GM18502 (cell line): ENCODE measurements at regions not wholly inside any gene's neighbourhood (a gene's known extent, or its start where the extent isn't known, plus 50 kb on each side); places are given as distances from the start of the nearest gene placed in this dataset.

ENCODE experiments used
- ATAC-seq: cut with Tn5 transposase; IDR thresholded peaks from one replicate; pipeline ENCODE4 v1.9.1; 2021; ENCODE audit warnings: mild to moderate bottlenecking; ENCODE audit not compliant: unreplicated experiment, poor library complexity

DNA sequence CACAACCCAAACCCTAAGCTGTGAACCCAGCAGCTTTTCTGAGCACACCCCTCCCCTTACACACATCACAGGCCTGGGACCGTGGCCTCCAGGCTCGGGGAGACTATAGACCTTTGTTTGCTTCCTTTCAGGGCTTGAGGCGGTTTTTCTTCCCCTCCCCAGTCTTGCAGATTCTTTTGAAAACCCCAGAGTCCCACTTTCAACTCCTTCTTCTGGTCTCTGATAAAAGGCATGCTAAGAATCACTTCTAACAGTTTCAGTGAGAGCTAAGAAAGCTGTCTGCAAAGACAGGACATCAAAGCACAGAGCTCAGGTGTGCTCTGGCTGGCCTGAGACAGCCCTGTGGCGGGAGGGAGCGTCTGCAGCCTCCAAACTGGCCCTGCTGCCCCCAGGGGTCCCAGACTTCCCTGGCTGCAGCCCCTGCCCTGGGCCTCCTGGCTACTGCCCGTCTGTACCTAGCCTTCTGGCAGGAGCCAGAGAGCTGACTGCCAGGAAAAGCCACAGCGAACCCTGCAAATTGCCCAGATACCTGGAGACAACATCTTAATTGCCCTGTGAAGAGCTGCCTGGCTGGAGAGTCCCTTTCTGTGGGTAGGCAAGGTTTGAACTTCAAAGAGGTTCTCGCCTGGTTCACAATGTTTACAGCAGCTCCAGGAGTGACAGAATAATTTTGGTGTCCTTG, 138.9 kb downstream of the GADD45G start:
- ATAC-seq = peak; percentile 64

DNA sequence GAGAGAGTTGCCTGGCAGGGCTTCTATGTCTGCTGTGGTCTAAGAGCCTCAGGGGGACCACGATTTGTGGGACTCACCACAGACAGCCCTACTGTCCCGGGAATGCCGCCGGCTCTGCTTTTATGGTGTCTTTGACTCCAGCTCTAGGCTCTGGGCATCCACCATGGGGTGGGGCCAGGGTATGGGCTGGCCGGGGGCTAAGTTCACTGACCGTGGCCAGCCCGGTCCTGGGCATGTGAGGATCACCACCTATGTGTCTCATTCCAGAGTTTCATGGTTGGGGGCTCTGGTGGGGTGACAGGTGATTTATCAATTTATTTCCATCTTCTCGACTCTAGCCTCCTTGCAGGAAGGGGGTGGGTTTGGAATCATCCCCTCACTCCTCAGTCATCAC, 139.4 kb downstream of the GADD45G start:
- ATAC-seq = no peak

DNA sequence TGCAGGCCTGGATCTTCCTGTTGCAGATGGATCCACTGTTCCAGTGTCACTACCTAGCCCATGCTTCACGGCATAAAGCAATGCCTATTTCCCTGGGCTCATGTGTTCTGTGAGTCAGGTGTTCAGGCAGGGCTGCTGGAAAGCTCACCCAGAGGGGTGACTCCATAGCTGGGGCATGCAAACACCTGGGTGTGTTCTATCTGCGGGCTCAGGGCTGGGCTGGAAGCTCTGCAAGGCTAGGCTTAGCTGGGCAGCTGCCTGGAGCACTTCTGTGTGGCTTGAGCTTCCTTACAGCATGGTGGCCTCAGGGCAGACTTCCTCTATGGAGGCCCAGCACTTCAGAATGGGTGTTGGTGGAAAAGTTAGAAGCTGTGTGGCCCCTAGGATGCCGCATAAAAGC, 139.9 kb downstream of the GADD45G start:
- ATAC-seq = no peak

DNA sequence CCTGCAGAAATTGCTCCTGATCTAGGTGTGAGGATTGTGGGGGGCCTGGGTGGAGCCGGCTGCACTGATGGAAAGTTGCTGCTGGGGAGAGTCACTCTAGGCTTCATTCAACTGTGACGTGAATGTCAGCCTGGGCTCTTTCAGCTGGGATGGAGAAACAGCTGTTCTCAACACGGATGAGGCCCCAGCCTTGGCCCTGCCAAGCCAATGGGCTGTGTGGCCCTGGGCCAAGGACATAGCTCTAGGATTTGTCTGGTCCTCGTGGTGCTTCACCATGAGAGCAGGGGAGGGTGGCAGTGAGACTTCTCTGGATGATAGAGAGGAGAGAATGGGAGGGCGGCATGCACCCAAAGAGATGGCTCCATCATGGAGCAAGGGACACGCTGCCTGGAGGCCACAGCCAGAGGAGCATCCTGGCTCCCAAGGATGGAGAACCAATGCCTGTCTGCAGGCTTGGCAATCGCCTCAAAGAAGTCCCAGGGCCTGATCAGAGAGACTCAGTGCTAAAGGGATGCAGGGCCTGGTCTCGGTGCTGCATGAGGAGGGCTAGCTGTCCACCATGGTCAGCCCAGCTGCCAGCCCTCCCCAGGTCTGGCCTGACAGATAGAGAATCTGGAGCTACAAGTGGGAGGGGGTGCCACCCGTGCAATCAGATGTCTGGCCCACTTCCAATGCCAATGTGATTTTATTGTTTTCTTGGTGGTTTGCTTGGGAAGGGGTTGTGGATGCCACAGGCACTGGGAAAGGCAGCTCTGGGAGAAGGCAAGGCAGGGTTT, 141.0 kb downstream of the GADD45G start:
- no peak for ATAC-seq

DNA sequence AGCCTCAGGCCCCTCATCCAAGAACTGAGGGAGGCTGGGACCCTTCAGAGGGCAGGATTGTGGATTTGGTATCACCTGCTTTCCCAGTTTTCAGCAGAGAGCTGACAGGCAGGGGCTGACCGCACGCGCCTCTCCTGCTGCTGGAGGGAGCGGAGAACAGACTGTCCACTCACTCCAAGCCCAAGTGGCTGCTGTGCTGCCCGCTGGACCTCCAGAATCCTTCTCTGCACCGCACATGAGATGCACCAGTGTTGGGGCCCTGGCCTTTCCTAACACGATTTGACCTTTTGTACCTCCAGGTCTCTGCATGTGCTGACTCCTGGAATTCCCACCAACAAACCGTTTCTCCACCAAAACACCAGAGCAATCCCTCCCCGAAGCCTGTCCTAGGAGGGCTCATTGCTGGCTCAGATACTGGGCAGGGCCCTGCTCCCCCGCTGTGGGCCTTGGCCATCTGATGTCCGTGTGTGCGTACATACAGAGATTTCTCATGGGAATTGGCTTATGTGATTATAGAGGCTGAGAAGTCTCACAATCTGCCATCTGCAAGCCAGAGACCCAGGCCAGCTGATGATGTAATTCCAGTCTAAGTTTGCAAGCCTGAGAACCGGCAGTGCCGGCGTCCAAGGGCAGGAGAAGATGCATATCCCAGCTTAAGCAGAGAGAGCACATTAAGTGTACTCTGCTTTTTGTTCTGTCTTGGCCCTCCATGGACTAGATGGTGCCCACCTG, 141.7 kb downstream of the GADD45G start:
- ATAC-seq = no peak

DNA sequence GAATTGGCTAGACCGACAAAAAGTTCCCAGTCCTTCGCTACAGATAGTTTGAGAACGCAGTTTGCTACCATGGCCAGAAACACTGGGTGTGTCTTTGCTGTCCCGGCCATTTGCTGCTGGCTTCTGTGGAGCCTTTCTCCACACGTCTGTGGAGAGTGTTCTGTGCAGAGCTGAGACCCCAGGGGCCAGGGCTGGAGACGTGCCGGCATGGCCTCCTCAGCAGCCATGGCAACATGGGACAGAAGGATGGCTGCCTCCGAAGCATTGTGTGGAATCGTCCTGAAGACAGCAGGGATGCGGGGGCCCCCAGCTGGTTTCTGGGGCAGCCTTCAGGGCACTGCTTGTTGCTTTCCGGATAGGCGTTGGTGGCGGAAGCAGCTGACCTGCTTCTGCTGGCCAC, 142.8 kb downstream of the GADD45G start:
- ATAC-seq = no peak

DNA sequence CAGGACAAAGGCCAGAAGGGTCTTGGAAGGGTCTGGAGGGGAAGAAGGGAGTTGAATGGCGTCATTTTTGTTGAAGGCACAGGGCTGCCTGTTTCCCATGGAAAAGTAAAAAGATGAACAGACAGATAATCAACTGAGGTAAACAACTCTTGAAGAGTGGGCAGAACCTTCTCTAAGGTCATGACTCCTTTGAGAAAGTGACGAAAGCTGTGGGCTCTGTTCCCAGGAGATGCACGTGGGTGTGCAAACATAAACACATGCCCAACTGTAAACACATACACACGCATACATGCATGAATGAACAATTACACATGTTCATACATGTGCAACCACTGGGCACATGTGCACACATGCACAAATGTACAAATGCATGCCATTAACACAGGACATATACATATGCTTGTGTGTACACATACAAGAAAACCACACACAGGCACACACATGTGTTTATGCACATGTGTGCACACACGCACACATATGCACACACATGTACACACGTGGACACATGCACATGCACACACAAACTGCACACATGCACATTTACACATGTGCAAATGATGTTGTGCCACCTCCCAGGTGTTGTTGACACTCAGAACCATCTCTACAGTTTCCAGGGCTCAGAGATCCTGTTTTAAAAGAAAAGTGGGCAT, 143.3 kb downstream of the GADD45G start:
- ATAC-seq = no peak

DNA sequence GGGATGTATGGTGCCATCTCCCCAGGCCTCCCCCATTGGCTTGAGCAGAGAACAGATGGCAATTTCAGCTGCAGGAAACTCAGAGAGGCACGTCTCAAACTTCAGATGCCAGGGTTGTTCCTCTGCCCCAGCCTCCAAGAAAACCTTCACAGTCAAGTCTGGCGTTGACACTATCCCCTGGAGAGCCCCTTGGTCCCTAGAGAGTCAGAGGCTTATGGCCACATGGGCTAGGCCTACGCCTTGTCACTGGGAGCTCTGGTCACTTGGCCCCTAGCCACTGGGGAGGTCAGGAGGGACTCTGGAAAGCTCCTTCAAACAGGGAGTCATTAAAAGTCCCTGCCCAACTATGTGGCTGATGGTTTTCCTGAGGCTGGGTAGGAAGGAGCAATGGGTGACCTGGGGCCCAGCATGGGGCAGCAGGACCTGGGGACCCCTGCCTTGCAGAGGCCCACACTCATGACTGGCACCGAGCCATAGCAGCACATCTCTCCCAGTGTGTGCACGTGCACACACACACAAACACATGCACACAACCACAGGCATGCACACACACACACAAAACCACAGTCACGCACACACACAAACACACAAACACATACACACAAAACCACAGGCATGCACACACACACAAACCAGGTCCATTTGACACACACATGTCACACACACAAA, 144.2 kb downstream of the GADD45G start:
- no peak for ATAC-seq

DNA sequence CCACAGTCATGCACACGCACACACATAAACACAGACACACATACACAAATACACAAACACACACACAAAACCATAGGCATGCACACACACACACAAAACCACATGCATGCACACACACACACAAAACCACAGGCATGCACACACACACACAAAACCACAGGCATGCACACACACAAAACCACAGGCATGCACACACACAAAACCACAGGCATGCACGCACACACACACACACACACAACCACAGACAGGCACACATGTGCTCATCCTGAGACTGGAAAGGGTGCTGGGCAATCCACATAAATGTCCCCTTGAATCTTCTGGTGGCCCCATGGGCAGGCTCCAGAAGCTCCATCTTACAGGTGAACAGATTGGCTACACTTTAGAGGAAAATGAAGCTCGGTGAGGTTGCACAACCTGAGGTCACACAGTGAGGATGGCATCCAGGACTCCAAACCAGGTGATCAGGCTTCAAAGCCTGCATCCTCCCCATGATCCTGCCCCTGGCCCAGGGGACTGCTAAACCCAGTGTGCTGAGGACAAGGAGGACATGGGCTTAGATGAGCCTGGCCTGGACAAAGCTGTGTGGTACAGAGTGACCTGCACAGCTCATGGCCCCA, 144.8 kb downstream of the GADD45G start:
- no peak for ATAC-seq

DNA sequence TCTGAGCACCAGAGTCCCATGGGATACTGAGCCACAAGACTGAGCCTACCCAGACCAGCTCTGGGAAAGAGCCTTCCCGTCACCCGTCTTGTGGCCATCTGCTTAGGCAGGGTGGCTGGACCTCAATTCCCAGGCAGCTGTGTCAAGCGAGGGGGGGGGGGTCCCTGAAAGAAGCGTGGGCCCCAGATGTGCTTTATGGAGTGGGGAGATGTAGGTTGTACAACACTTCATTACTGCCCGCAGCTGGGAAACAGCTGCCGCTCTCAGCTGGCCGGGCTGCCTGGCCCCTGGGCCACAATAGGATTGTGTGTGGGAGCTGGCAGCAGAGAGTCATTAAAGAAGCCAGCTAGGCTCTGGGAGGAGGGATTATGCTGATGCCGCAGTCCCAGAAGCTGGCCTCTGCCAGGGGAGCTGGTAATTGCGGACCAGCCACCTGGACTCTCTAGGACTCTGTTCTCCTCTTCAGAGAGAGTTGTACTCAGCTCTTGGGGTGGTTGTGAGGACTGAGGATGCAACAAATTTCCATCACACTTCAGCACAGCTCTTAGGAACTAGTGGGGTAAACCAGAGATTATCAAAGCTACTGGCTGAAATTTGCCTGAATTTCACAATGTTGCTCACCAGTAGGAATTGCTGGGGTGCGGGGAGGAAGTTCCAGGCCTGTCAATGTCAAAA, 145.4 kb downstream of the GADD45G start:
- no peak for ATAC-seq

DNA sequence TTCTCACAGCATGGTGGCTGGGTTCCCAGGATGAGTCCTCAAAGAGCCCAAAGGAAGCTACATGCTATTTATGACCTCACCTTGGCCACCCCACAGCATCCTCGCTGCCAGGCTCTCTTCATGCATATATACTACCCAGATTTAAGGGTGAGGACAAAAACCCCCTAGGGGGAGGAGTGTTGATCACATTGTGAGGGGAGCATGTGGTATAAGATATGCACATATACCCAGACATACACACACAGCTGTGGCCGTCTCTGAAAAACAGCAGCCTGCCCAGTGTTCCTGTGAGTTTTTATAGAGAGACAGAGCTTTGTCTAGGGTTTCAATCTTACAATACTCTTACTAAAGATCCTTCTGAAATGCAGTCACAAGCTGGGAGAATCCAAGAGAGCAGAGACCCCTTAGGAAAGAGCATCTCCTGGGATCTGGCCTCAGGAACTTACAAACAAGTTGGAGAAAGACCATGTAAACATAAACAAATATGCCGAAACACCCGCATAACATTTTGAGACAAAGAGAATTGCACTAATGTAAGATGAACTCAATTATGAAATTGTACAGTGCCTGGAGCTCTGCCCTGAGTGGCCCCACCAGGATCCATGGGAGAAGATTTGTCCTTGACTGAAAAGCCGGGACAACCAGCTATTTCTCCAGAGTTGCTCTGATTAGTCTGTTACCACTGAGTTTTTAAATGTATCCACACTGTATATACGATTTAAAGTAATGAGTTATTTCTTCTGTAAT, 146.4 kb downstream of the GADD45G start:
- no peak for ATAC-seq

DNA sequence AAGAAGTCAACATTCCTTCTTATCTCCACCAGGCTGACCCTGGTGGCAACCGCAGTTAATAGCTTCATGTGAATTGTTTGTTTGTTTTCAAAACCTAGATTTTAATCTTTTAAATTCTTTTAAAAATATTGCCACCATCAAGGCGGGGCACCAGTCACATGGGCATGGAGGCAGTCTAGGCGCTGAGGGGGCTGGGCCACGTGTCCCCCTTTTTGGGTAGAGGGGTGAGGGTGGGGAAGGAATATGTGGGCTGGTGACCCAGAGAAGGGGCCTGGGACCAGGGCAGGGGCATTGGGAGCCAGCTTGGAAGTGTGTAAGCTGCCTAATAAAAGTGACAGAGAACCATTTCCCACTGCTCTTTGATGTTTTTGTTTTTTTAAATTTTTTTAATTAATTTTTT, 147.3 kb downstream of the GADD45G start:
- no peak for ATAC-seq

DNA sequence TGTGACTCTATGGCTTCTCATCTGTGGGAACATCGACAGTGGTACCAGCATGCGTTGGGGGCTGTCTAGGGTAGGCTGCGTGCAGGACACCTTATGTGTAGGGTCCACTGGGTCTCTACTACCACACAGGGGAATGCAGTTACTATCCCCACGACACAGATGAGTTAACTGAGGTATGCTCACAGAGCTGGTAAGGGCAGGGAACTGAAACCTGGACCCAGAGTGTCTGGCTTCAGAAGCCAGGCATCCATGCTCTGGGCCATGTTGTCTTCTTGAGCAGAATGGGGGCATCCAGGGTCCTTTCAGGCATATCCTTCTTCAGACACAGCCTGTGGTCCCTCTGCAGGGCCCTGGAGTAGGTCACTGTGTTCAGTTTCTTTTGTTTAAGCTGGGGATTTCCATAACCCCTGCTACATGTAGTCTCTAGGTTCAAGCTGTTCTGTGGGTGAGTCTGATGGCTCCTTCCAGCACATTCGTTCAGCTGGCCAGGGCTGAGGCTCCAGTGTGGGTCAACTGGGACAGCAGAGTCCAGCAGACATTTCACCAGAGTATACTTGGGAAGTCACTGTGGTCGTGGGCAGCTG, 148.8 kb downstream of the GADD45G start:
- no peak for ATAC-seq

DNA sequence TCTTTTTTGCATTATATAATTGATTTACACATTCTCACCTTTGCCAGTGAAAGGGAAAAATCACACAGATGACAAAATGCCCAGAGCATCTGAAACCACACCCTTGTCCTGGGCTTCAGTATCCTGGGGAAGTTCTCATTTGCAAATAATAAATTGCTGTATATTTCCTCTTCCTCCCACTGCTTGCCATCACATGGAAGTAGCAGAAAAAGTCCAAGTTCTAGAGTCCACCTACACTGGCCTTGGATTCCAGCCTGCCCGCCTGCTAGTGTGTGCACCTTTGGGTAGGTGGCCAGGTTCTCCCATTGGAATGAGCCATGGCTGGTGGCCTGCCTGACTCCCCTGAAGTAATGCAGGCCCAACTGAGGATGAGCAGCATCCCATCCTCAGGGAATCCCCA, 149.4 kb downstream of the GADD45G start:
- ATAC-seq = no peak

DNA sequence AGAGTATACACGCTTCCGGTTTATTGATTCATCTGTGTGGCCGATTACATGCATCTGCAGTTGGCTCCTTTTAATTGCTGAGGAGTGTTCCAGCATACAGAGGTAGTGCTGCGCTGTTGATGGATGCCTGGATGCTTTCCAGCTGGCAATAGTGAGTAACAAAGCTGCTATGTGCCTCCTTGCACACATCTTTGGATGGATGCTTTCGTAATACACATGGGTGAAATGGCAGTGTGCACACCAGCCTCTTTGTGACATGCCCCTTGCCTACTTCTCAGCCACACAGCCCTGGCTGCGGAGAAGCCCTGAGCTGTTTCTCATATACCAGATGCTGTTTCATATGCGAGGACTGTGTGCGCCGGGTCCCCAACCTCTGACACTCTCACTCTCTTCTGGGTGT, 151.0 kb downstream of the GADD45G start:
- no peak for ATAC-seq

DNA sequence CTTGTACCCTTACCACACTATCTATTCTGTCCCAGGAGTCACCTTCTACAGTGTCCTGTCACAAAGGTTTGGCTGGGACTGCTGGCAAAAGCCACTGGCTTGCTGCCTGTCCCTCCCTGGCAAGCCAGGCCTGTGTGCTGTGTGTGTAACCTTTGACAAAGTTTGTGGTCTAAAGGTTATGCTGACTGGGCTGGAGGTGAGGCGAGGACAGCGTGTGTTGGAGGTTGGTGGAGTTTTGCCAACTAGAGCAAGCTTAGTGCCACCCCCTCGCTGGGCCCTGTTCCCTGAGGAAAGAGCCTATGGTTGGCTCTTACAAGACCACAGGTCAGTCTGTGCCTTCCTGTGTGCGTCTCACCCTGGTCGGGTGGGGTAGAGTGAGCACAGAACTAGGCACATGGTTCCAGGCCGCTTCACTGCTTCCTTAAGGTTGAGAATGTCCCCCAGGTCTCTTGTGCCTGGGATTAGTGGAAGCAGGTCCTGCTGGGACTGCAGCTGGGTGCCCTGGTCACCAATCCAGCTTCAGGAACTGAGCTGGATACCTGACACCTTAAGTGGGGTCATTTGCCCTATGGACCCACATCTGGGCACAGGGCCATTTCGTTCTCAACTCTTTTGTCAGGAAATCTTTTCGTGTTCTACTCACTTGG, 152.2 kb downstream of the GADD45G start:
- no peak for ATAC-seq

DNA sequence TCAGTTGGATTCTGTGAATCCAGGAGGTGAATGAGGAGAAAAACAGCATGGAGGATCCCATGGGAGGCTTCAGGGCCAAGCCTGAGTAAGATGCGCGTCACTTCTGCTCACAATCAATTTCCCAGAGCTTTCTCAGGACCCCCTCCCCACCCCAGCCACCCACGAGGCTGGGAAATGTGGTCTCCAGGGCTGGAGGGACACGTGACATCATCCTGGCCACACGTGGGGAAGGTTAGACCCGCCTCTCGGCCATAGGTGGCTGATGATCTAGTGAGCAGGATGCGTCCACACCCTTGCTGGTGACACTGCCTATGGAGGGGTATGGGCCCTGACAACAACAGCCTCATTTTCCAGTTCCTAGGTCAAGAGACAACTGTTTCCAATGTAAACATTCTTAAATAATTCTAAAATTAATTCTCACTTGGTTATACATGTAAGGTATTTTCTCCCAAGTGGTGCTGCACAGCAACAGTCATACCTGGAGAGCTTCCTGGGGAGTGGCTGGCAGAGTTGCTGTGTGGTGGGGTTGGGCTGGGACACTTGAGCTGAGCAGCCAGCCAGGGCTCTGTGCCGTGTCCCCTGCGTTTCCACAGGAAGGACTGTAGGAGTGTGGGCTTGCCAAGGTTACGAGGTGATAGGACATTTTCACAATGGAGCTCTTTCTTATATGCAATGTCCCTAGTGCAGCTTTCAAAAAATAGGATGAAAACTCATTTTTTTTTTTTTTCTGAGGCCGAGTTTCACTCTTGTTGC, 153.1 kb downstream of the GADD45G start:
- ATAC-seq = no peak
